SK-N-SH treated with all-trans-retinoic acid at 6 μM for 48 hours (cell line): ENCODE measurements at regions not wholly inside any gene's neighbourhood (a gene's known extent, or its start where the extent isn't known, plus 50 kb on each side); places are given as distances from the start of the nearest gene placed in this dataset.

Experiments
- ATAC-seq: fragments of 200-7000 bp; cut with Tn5 transposase; 3 replicates; pipeline ENCODE4 v1.9.1; 2020; ENCODE audit warnings: mild to moderate bottlenecking, moderate library complexity
- BACH2 ChIP-seq: fragments of 250-450 bp; sonication (Bioruptor Pico); IDR thresholded peaks from 2 replicates; pipeline ENCODE4 v1.9.0; 2021; ENCODE audit warnings: mild to moderate bottlenecking, borderline replicate concordance
- ESRRG ChIP-seq: fragments of 250-450 bp; sonication (Bioruptor Pico); IDR thresholded peaks from 2 replicates; pipeline ENCODE4 v1.6.1; 2021; ENCODE audit warnings: mild to moderate bottlenecking
- GLIS3 ChIP-seq: fragments of 250-450 bp; sonication (Bioruptor Pico); IDR thresholded peaks from 2 replicates; pipeline ENCODE4 v1.5.0; 2020; ENCODE audit warnings: mild to moderate bottlenecking, moderate library complexity
- POU6F1 ChIP-seq: fragments of 250-450 bp; sonication (Bioruptor Pico); IDR thresholded peaks from 2 replicates; pipeline ENCODE4 v1.8.0; 2021; ENCODE audit warnings: low read depth, mild to moderate bottlenecking, moderate library complexity, borderline replicate concordance
- PPARA ChIP-seq: fragments of 250-450 bp; sonication (Bioruptor Pico); IDR thresholded peaks from 2 replicates; pipeline ENCODE4 v1.5.0; 2020; ENCODE audit warnings: mild to moderate bottlenecking, borderline replicate concordance
- SNAI2 ChIP-seq: fragments of 250-450 bp; sonication (Bioruptor Pico); IDR thresholded peaks from 2 replicates; pipeline ENCODE4 v1.5.0; 2020; ENCODE audit warnings: mild to moderate bottlenecking, moderate library complexity
- TCF4 ChIP-seq: fragments of 250-450 bp; sonication (Bioruptor Pico); IDR thresholded peaks from 2 replicates; pipeline ENCODE4 v1.8.0; 2021; ENCODE audit warnings: mild to moderate bottlenecking, moderate library complexity, borderline replicate concordance
- ZC3H10 ChIP-seq: fragments of 250-450 bp; sonication (Bioruptor Pico); IDR thresholded peaks from 2 replicates; pipeline ENCODE4 v1.5.1; 2021; ENCODE audit warnings: mild to moderate bottlenecking, moderate library complexity
- ZFP3 ChIP-seq: fragments of 250-450 bp; sonication (Bioruptor Pico); IDR thresholded peaks from 2 replicates; pipeline ENCODE4 v1.5.0; 2020; ENCODE audit warnings: mild to moderate bottlenecking, moderate library complexity
- ZFP30 ChIP-seq: fragments of 450-650 bp; formaldehyde crosslinking; IDR thresholded peaks from 2 replicates; pipeline ENCODE4 v1.5.0; 2022; ENCODE audit warnings: mild to moderate bottlenecking, moderate library complexity
- ZNF565 ChIP-seq: fragments of 450-650 bp; formaldehyde crosslinking; conservative IDR thresholded peaks from 2 replicates; pipeline ENCODE4 v1.5.0; 2020; ENCODE audit warnings: low read depth, mild to moderate bottlenecking, moderate library complexity
- ZNF70 ChIP-seq: fragments of 450-650 bp; formaldehyde crosslinking; IDR thresholded peaks from 2 replicates; pipeline ENCODE4 v1.5.0; 2020; ENCODE audit warnings: mild to moderate bottlenecking, moderate library complexity
- ZNF8 ChIP-seq: fragments of 450-650 bp; formaldehyde crosslinking; IDR thresholded peaks from 2 replicates; pipeline ENCODE4 v1.5.0; 2020; ENCODE audit warnings: mild to moderate bottlenecking, moderate library complexity
- TF ChIP-seq, protein P1 (sequence below): fragments of 250-450 bp; sonication (Bioruptor Pico); IDR thresholded peaks from 2 replicates; pipeline ENCODE4 v1.5.1; 2020; ENCODE audit warnings: low read depth, mild to moderate bottlenecking, moderate library complexity
- TF ChIP-seq, protein P2 (sequence below): fragments of 250-450 bp; sonication (Bioruptor Pico); IDR thresholded peaks from 2 replicates; pipeline ENCODE4 v1.5.0; 2020; ENCODE audit warnings: mild to moderate bottlenecking, moderate library complexity
- TF ChIP-seq, protein P3 (sequence below): fragments of 250-450 bp; sonication (Bioruptor Pico); IDR thresholded peaks from 2 replicates; pipeline ENCODE4 v1.8.0; 2020; ENCODE audit warnings: mild to moderate bottlenecking, moderate library complexity, borderline replicate concordance

GRCh38 chr4:187550256-187550950 lies 445.2 kb upstream of the ZFP42 start:
- no peak for ATAC-seq
- TF ChIP-seq ESRRG (CRISPR knock-in tag) (no peak), BACH2 (CRISPR knock-in tag) (no peak), POU6F1 (no peak), TCF4 (CRISPR knock-in tag) (no peak), ZNF8 (CRISPR knock-in tag) (no peak), ZNF565 (CRISPR knock-in tag) (no peak), ZNF70 (CRISPR knock-in tag) (no peak), SNAI2 (CRISPR knock-in tag) (no peak), ZC3H10 (CRISPR knock-in tag) (no peak), ZFP30 (CRISPR knock-in tag) (no peak)
- TF ChIP-seq, protein P1, sequence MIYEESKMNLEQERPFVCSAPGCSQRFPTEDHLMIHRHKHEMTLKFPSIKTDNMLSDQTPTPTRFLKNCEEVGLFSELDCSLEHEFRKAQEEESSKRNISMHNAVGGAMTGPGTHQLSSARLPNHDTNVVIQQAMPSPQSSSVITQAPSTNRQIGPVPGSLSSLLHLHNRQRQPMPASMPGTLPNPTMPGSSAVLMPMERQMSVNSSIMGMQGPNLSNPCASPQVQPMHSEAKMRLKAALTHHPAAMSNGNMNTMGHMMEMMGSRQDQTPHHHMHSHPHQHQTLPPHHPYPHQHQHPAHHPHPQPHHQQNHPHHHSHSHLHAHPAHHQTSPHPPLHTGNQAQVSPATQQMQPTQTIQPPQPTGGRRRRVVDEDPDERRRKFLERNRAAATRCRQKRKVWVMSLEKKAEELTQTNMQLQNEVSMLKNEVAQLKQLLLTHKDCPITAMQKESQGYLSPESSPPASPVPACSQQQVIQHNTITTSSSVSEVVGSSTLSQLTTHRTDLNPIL (CRISPR knock-in tag), result no peak
- TF ChIP-seq, protein P2, sequence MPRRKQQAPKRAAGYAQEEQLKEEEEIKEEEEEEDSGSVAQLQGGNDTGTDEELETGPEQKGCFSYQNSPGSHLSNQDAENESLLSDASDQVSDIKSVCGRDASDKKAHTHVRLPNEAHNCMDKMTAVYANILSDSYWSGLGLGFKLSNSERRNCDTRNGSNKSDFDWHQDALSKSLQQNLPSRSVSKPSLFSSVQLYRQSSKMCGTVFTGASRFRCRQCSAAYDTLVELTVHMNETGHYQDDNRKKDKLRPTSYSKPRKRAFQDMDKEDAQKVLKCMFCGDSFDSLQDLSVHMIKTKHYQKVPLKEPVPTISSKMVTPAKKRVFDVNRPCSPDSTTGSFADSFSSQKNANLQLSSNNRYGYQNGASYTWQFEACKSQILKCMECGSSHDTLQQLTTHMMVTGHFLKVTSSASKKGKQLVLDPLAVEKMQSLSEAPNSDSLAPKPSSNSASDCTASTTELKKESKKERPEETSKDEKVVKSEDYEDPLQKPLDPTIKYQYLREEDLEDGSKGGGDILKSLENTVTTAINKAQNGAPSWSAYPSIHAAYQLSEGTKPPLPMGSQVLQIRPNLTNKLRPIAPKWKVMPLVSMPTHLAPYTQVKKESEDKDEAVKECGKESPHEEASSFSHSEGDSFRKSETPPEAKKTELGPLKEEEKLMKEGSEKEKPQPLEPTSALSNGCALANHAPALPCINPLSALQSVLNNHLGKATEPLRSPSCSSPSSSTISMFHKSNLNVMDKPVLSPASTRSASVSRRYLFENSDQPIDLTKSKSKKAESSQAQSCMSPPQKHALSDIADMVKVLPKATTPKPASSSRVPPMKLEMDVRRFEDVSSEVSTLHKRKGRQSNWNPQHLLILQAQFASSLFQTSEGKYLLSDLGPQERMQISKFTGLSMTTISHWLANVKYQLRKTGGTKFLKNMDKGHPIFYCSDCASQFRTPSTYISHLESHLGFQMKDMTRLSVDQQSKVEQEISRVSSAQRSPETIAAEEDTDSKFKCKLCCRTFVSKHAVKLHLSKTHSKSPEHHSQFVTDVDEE (CRISPR knock-in tag), result no peak
- TF ChIP-seq, protein P3, sequence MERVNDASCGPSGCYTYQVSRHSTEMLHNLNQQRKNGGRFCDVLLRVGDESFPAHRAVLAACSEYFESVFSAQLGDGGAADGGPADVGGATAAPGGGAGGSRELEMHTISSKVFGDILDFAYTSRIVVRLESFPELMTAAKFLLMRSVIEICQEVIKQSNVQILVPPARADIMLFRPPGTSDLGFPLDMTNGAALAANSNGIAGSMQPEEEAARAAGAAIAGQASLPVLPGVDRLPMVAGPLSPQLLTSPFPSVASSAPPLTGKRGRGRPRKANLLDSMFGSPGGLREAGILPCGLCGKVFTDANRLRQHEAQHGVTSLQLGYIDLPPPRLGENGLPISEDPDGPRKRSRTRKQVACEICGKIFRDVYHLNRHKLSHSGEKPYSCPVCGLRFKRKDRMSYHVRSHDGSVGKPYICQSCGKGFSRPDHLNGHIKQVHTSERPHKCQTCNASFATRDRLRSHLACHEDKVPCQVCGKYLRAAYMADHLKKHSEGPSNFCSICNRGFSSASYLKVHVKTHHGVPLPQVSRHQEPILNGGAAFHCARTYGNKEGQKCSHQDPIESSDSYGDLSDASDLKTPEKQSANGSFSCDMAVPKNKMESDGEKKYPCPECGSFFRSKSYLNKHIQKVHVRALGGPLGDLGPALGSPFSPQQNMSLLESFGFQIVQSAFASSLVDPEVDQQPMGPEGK, result no peak

GRCh38 chr4:187552781-187553180 lies 442.8 kb upstream of the ZFP42 start:
- TF ChIP-seq ZC3H10 (CRISPR knock-in tag) (no peak), GLIS3 (CRISPR knock-in tag) (no peak), ZFP3 (CRISPR knock-in tag) (no peak), ESRRG (CRISPR knock-in tag) (no peak), PPARA (no peak)
- TF ChIP-seq, protein P2 (CRISPR knock-in tag), result no peak
- TF ChIP-seq, protein P1 (CRISPR knock-in tag), result no peak
- no peak for ATAC-seq

- no peak for TF ChIP-seq ZC3H10 (CRISPR knock-in tag)
- ATAC-seq, result no peak
These were observed 440.4 kb upstream of the ZFP42 start for GRCh38 chr4:187555174-187555573.
